Hepatocyte (in vitro differentiated cells): ENCODE measurements at regions not wholly inside any gene's neighbourhood (a gene's known extent, or its start where the extent isn't known, plus 50 kb on each side); places are given as distances from the start of the nearest gene placed in this dataset.

ENCODE experiments used
- DNase-seq: peaks from one replicate; pipeline ENCODE4 v3.0.0-alpha.2; 2016; ENCODE audit warnings: low spot score
- H2AFZ ChIP-seq: fragments of 200-600 bp; sonication (generic); 2 replicates; pipeline ENCODE4 v1.6.0; 2016; ENCODE audit warnings: antibody characterized with exemption, mild to moderate bottlenecking
- H3K27ac ChIP-seq: fragments of 200-600 bp; sonication (generic); 2 replicates; pipeline ENCODE4 v1.5.1; 2016; ENCODE audit warnings: mild to moderate bottlenecking
- H3K27me3 ChIP-seq: fragments of 200-600 bp; sonication (generic); 2 replicates; pipeline ENCODE4 v1.6.1; 2016
- H3K36me3 ChIP-seq: fragments of 200-600 bp; sonication (generic); replicated peaks from 2 replicates; pipeline ENCODE4 v1.5.1; 2016; ENCODE audit warnings: low read depth; ENCODE audit not compliant: insufficient read depth
- H3K4me1 ChIP-seq: fragments of 200-600 bp; sonication (generic); 2 replicates; pipeline ENCODE4 v1.5.1; 2016; ENCODE audit warnings: mild to moderate bottlenecking, moderate library complexity; ENCODE audit not compliant: insufficient read depth
- H3K4me2 ChIP-seq: fragments of 200-600 bp; sonication (generic); 2 replicates; pipeline ENCODE4 v1.6.0; 2016
- H3K4me3 ChIP-seq: fragments of 200-600 bp; sonication (generic); 2 replicates; pipeline ENCODE4 v1.5.1; 2016; ENCODE audit warnings: mild to moderate bottlenecking
- H3K79me2 ChIP-seq: fragments of 200-600 bp; sonication (generic); 2 replicates; pipeline ENCODE4 v1.6.0; 2017; ENCODE audit warnings: mild to moderate bottlenecking
- H3K9me2 ChIP-seq: fragments of 200-600 bp; sonication (generic); replicated peaks from 2 replicates; pipeline ENCODE4 v1.6.0; 2017; ENCODE audit warnings: mild to moderate bottlenecking; ENCODE audit not compliant: insufficient read depth
- H3K9me3 ChIP-seq: fragments of 200-600 bp; sonication (generic); 2 replicates; pipeline ENCODE4 v1.5.1; 2016; ENCODE audit warnings: low read depth, mild to moderate bottlenecking
- H4K20me1 ChIP-seq: fragments of 200-600 bp; sonication (generic); 2 replicates; pipeline ENCODE4 v1.6.0; 2016; ENCODE audit warnings: mild to moderate bottlenecking; ENCODE audit not compliant: insufficient read depth, poor library complexity, severe bottlenecking
- EZH2 ChIP-seq: fragments of 200-600 bp; sonication (generic); IDR thresholded peaks from 2 replicates; pipeline ENCODE4 v1.6.1; 2016; ENCODE audit warnings: antibody characterized with exemption, mild to moderate bottlenecking, borderline replicate concordance
- EZH2phosphoT487 ChIP-seq: fragments of 200-600 bp; sonication (generic); IDR thresholded peaks from one replicate; pipeline ENCODE4 v1.6.1; 2018; ENCODE audit warnings: antibody characterized with exemption, mild to moderate bottlenecking, low read depth, moderate library complexity; ENCODE audit not compliant: unreplicated experiment, severe bottlenecking
- WGBS: methylation state at CpG from one replicate; pipeline ENCODE4 v1.1.6; 2016; ENCODE audit warnings: low lambda C conversion rate; ENCODE audit errors: missing lambda C conversion rate; 5-methylcytosine and 5-hydroxymethylcytosine counted together
- TF ChIP-seq, protein P1 (sequence below): fragments of 200-600 bp; sonication (generic); IDR thresholded peaks from 2 replicates; pipeline ENCODE4 v1.5.1; 2016; ENCODE audit warnings: antibody characterized with exemption, mild to moderate bottlenecking; ENCODE audit not compliant: poor library complexity

DNA sequence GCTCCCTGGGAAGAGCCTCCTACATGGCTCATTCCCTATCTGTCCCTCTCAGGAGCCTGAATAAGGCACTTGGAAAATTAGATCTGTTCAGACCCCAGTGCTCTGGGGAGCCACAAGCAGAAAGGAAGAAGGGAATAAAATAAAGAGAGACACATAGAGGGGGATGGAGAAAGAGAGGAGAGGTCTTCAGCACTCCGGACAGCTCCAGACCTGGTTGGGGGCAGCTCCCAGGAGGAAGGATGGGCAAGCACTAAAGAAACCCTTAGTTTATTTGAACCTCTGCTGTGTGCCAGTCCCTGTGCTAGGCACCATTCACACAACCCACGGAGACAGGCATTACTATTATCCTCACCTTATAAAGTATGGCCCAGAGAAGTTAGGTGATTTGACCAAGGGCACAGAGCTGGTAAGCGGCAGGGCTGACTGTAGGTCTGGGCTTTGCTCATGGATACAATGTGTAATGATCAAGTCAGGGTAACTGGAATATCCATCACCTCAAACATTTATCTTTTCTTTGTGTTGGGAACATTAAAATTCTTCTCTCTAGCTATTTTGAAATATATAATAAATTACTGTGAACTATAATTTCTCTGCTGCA is 53.7 kb upstream of the LRRC32 start:
- no peaks in the 10 kb centered on the region for H3K36me3 ChIP-seq
- no peaks in the 10 kb centered on the region for H3K4me1 ChIP-seq
- H3K27ac ChIP-seq, result no peak overlapping the region
- H4K20me1 ChIP-seq, result no peaks in the 10 kb centered on the region
- TF ChIP-seq, protein P1, sequence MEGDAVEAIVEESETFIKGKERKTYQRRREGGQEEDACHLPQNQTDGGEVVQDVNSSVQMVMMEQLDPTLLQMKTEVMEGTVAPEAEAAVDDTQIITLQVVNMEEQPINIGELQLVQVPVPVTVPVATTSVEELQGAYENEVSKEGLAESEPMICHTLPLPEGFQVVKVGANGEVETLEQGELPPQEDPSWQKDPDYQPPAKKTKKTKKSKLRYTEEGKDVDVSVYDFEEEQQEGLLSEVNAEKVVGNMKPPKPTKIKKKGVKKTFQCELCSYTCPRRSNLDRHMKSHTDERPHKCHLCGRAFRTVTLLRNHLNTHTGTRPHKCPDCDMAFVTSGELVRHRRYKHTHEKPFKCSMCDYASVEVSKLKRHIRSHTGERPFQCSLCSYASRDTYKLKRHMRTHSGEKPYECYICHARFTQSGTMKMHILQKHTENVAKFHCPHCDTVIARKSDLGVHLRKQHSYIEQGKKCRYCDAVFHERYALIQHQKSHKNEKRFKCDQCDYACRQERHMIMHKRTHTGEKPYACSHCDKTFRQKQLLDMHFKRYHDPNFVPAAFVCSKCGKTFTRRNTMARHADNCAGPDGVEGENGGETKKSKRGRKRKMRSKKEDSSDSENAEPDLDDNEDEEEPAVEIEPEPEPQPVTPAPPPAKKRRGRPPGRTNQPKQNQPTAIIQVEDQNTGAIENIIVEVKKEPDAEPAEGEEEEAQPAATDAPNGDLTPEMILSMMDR, result no peak
- TF ChIP-seq EZH2, result no peak
- TF ChIP-seq EZH2phosphoT487, result no peak
- WGBS, result 38% methylated on average over 3 of the region's 3 CpGs
- H3K4me2 ChIP-seq, result no peak overlapping the region
- H2AFZ ChIP-seq, result no peak overlapping the region
- H3K79me2 ChIP-seq, result no peaks in the 10 kb centered on the region
- no peaks in the 10 kb centered on the region for H3K9me2 ChIP-seq
- no peaks in the 10 kb centered on the region for H3K9me3 ChIP-seq
- no peak overlapping the region for H3K4me3 ChIP-seq
- no peak for DNase-seq
- peaks cover 3% of the 10 kb centered on the region for H3K27me3 ChIP-seq

DNA sequence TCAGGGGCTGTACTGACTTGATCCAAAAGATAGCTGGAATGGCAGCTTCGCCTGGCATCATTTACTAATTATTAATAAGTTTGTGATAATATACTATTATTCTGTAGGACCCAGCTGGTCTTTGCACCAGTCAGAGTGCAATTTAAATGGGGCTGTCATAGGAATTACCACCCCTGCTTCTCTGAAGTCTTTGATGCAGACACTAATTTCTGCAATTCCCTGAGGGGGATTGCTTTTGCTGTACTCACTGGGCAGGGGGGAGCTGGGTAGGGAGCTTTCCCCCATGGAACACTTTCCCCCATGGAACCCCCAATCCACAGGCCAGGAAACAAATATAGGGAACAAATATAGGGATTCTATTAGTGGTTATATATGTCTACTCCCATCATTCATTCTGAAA is 54.9 kb upstream of the TSKU start:
- H4K20me1 ChIP-seq, result no peaks in the 10 kb centered on the region
- no peak overlapping the region for H3K4me3 ChIP-seq
- whole genome bisulfite sequencing, result 85% methylated on average over 1 of the region's 1 CpG
- DNase-seq, result no peak
- peaks cover 3% of the 10 kb centered on the region for H3K27me3 ChIP-seq
- H3K27ac ChIP-seq, result no peak overlapping the region
- no peaks in the 10 kb centered on the region for H3K4me1 ChIP-seq
- TF ChIP-seq EZH2, result no peak
- TF ChIP-seq EZH2phosphoT487, result no peak
- TF ChIP-seq, protein P1, result no peak
- H3K9me3 ChIP-seq, result no peaks in the 10 kb centered on the region
- H3K9me2 ChIP-seq, result no peaks in the 10 kb centered on the region
- H3K79me2 ChIP-seq, result no peaks in the 10 kb centered on the region
- H3K4me2 ChIP-seq, result no peak overlapping the region
- H3K36me3 ChIP-seq, result no peaks in the 10 kb centered on the region
- H2AFZ ChIP-seq, result no peak overlapping the region

DNA sequence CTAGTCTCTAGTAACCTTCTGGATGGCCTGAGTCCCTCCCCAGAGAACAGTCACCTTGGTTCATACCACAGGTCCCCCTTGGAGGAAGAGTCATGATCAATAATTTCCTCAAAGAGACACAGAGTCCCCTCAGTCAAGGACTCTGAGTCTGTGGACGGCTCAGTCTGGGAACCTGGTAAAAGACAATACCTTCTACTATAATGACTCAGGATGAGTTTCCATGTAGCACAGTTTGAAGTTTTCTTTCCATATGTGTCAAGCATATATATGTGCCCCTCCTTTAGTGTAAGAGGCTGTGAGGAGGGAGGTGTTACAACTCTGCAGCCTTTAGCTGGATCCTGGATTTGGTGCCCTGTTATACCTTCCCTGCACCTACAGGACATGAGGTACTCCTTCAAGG is 54.4 kb upstream of the TSKU start:
- H3K4me2 ChIP-seq, result no peak overlapping the region
- H3K27me3 ChIP-seq, result peaks cover 3% of the 10 kb centered on the region
- no peak for DNase-seq
- H3K27ac ChIP-seq, result no peak overlapping the region
- no peak overlapping the region for H3K4me3 ChIP-seq
- no peaks in the 10 kb centered on the region for H3K9me3 ChIP-seq
- WGBS, result 100% methylated on average over 1 of the region's 1 CpG
- H3K4me1 ChIP-seq, result no peaks in the 10 kb centered on the region
- H3K36me3 ChIP-seq, result no peaks in the 10 kb centered on the region
- TF ChIP-seq, protein P1, result no peak
- TF ChIP-seq EZH2 (no peak), EZH2phosphoT487 (no peak)
- H2AFZ ChIP-seq, result no peak overlapping the region
- no peaks in the 10 kb centered on the region for H4K20me1 ChIP-seq
- H3K9me2 ChIP-seq, result no peaks in the 10 kb centered on the region
- no peaks in the 10 kb centered on the region for H3K79me2 ChIP-seq

DNA sequence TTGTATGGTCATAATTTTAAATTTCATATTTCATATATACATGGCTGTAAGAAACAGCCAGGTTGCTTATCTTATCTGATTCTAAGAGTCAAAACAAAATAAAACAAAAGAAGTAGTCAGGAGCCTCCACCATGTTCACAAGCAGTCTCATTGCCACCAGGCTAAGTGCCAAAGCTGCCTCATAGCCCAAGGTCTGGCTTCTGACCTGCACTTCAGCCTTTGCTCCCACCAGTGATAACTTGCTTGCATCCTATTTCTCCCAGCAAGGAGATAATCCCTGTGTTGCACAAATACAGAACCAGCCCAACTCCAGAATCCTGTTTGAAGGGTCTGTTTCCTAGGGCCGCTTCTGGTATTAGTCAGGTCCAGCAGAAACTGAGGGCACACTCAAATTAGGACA is 53.9 kb upstream of the TSKU start:
- Histone ChIP-seq H3K4me2 (no peak overlapping the region), H3K9me2 (no peaks in the 10 kb centered on the region), H3K9me3 (no peaks in the 10 kb centered on the region), H3K4me1 (no peaks in the 10 kb centered on the region), H3K27ac (no peak overlapping the region), H3K79me2 (no peaks in the 10 kb centered on the region), H3K27me3 (peaks cover 3% of the 10 kb centered on the region), H3K4me3 (no peak overlapping the region), H3K36me3 (no peaks in the 10 kb centered on the region), H4K20me1 (no peaks in the 10 kb centered on the region), H2AFZ (no peak overlapping the region)
- 75% methylated on average over 1 of the region's 1 CpG for WGBS
- TF ChIP-seq EZH2phosphoT487, result no peak
- TF ChIP-seq EZH2, result no peak
- TF ChIP-seq, protein P1, result no peak
- DNase-seq, result no peak
